Suprapubic skin (tissue), 3 donors: ENCODE measurements at regions not wholly inside any gene's neighbourhood (a gene's known extent, or its start where the extent isn't known, plus 50 kb on each side); places are given as distances from the start of the nearest gene placed in this dataset.

Experiments used
- EP300 ChIP-seq: sonication (generic); formaldehyde crosslinking; IDR thresholded peaks from one replicate; pipeline ENCODE4 v1.6.1; 2017; ENCODE audit warnings: antibody characterized with exemption
- POLR2A ChIP-seq, 2 donors: fragments of 450-650 bp; IDR thresholded peaks; one replicate each; pipeline ENCODE4 v1.6.1; 2017; ENCODE audit warnings: antibody characterized with exemption in 2 of 2, mild to moderate bottlenecking in 2 of 2, moderate library complexity in 2 of 2
- TF ChIP-seq, protein P1 (sequence below), 2 donors: fragments of 200-600 bp in 1 of 2; fragments of 450-650 bp in 1 of 2; sonication (generic) in 1 of 2; IDR thresholded peaks; one replicate each; pipeline ENCODE4 v1.5.1; 2016 to 2019; ENCODE audit warnings: antibody characterized with exemption in 2 of 2, mild to moderate bottlenecking in 1 of 2, moderate library complexity in 1 of 2

DNA sequence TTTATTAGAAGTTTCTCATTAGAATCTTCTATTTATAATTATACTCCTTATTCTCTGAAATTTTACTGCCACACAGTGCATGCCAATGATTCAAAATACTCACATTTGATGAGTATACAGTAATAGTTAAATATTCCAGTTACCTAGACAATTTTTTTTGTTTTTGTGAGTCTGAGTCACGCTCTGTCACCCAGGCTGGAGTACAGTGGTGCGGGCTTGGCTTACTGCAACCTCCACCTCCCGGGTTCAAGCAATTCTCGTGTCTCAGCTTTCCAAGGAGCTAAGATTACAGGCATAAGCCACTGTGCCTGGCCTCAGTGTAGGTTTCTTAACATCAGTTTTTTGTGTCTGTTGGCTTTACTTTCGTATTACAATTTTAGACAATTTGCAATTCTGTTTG lies 87.1 kb downstream of the ZNF486 start:
- TF ChIP-seq, protein P1, sequence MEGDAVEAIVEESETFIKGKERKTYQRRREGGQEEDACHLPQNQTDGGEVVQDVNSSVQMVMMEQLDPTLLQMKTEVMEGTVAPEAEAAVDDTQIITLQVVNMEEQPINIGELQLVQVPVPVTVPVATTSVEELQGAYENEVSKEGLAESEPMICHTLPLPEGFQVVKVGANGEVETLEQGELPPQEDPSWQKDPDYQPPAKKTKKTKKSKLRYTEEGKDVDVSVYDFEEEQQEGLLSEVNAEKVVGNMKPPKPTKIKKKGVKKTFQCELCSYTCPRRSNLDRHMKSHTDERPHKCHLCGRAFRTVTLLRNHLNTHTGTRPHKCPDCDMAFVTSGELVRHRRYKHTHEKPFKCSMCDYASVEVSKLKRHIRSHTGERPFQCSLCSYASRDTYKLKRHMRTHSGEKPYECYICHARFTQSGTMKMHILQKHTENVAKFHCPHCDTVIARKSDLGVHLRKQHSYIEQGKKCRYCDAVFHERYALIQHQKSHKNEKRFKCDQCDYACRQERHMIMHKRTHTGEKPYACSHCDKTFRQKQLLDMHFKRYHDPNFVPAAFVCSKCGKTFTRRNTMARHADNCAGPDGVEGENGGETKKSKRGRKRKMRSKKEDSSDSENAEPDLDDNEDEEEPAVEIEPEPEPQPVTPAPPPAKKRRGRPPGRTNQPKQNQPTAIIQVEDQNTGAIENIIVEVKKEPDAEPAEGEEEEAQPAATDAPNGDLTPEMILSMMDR (IDR thresholded peaks at IDR 0.05): no peak
- TF ChIP-seq POLR2A (IDR thresholded peaks at IDR 0.05) (no peak), EP300 (no peak)
